Activated gamma-delta T cell treated with Interleukin-2 at 50 U/mL for 16 hours (primary cell): ENCODE measurements at regions not wholly inside any gene's neighbourhood (a gene's known extent, or its start where the extent isn't known, plus 50 kb on each side); places are given as distances from the start of the nearest gene placed in this dataset.

Experiments used
- DNase-seq: peaks from one replicate; pipeline ENCODE4 v3.0.0-alpha.2; 2020

DNA sequence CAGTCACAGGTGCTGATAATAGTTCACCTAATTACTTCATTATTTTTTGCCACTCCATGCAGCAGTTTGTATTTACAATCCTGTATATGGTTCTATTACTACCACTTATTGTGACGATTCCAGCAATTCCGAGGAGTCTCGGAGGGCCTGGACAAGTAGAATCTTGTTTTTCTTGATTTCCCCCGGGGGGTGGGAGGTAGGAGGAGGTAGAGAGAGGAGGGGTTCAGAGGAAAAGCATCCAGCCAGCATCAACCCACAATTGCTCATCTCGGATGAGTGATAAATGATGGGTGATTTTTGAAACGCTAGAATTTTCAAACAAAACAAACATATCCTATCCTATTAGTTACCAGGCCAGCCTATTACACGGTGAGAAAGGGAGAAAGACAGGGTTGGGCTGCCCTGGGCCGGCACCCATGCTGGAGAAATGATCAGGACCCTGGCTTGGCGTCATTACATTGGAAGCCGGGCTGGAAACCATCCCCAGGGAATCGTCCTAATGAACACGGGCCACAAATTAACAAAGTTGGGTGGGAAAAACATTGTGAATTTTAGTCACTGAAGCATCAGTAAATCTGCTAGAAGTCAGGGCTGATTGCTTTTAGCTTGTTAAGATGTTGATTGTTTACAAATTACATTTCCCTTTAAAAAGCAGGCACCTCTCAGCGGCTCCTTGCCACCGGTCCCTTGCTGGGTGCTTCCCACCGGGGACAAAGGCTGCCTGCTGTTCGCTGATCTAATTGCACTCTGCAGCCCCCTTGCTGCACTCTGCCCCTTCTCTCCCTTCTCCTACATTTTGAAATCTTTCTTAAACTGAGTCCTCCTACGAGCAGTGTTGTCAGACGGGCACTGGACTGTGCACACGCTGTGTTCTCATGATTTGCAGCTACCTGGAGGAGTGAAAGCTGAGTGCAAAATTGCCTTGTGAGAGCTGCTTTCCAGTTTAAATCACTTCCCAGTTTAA is 95.5 kb downstream of the FAM204A start:
- DNase-seq, result no peak

- DNase-seq, result no peak
Measured at GRCh38 chr10:118243907-118244306, 98.2 kb downstream of the FAM204A start.

- DNase-seq, result peak; percentile 58
Measured at GRCh38 chr10:118241229-118242137, 100.6 kb downstream of the FAM204A start.

GRCh38 chr10:118239236-118239630 is 102.9 kb downstream of the FAM204A start:
- DNase-seq, result no peak

DNA sequence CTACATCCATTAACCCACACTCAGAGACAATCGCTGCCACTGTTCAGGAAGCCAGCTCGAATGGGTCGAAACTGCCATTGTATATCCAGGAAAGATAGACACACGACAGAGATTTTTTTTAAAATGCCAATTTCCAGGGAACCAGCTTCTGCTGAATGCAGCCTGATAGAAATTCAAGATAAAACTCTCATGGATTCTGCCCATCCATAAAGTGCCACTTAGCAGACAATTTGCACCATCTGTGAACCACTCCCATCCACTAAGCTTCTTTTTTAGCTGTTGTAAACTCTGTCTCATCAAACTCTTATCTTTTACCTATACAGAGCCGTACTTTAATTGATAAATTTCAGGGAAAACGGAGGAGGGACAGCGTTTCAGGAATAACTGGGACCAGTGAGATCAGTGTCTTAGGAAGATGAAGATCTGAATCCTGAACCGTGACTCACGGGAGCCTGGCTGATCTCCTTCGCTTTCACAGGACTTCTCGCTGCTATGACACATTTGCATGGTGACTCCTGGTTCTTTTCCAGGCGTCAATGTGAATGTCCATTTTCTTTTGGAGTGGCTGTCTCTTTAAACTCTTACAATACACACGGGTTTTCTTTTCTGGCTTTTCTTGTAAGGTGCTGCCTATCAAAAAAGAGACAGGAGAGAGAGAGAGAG is 103.4 kb downstream of the FAM204A start:
- no peak for DNase-seq

DNA sequence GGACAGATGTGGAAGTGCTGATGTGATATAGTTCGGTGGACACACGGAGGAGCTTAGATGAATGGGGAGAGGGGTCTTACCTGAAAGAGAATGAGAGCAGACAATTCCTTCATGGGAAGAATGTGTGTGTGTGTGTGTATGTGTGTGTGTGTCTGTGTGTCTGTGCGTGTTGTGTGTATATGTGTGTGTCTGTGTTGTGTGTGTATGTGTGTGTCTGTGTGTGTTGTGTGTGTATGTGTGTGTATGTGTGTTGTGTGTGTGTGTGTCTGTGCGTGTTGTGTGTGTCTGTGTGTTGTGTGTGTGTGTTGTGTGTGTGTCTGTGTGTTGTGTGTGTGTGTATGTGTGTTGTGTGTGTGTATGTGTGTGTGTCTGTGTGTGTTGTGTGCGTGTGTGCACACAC is 104.2 kb downstream of the FAM204A start:
- no peak for DNase-seq

GRCh38 chr10:118234683-118235082 is 107.4 kb downstream of the FAM204A start:
- no peak for DNase-seq

- DNase-seq, result no peak
Measured at GRCh38 chr10:118220346-118220850, 121.7 kb downstream of the FAM204A start.

- DNase-seq, result no peak
Measured at GRCh38 chr10:118218562-118218961, 123.6 kb downstream of the FAM204A start.

DNA sequence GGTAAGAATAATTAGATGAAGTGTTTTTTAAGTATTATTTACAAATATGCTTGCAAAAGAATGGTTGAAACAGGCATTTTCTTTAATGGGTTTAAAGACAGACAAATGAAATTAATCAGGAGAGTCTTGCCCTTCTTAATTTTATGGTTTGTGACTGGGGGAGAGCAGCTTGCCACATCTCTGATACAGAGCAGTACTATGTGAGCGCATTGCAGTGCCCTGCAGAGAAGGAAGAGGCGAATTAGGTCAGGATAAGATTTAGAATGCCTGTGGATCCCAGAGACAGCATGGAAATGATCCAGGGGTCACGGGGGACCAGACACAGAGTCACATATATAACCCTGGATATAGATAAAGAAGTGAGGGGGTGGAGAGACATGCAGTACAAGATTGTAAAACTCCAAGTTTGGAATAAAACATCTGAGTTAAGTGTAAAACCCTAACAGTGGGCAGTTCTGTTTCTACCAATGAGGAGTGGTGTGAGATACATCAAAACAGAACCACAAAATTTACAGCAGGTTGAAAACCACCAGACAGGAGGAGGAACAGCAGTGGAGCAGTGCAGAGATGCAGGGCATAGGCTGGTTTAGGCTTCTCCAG is 125.5 kb downstream of the FAM204A start:
- DNase-seq, result no peak

DNA sequence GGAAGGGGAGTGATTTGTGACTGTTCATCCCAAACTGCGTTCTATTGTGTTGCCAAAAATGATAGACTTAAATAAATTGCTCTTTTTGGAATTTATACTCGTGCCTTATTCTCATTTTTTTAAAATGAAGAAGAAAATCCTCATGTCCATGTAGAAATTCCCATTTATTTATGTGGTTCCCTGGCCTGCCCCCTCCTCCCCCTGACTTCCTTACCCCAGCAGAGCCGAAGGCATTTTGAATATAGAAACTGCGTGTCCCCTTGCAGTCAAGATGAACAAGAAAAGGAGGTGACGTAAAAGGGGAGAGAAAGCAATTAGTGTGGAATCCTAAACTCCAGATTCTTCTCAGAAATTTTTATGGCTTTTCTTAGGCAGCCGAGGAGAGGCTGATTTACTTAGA is 126.1 kb downstream of the FAM204A start:
- no peak for DNase-seq

DNA sequence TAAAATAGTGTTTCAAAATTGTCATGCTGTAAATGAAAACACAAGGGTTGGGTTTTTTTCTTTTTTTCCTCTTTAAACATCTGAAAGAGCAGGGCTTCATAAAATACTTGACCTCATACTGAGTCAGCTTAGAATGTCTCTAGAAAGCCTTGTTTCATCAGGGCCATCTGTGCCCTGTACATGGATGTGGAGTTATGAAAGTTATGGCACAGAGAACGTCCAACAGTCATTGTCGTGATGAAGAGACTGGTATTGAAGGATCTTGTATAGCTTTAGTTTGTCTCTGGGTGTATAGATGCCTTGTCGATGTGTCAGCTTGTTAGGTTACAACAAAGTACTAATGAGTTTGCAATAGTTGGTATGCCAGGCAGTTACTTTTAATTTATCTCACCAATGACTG is 127.3 kb downstream of the FAM204A start:
- no peak for DNase-seq

DNA sequence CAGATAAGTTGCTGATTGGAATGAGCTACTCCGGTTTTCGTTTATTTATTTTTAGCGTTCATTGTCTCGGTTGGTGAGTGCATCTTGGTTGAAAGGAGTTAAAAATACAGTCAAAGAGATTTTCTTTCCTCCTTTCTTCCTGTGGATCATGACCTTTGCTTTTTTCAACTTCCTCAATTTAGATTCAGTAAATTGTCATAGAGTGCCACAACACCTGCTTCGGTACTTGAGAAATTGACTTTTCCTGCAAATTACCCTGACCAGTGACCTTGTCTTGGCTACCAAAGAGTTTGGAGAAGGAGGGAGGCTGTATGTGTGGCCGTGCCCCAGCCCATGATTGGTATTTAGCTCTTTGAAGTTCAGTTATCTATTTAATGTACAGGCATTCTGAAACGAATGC is 128.7 kb downstream of the FAM204A start:
- no peak for DNase-seq

GRCh38 chr10:118210276-118210675 is 131.8 kb downstream of the FAM204A start:
- no peak for DNase-seq

DNA sequence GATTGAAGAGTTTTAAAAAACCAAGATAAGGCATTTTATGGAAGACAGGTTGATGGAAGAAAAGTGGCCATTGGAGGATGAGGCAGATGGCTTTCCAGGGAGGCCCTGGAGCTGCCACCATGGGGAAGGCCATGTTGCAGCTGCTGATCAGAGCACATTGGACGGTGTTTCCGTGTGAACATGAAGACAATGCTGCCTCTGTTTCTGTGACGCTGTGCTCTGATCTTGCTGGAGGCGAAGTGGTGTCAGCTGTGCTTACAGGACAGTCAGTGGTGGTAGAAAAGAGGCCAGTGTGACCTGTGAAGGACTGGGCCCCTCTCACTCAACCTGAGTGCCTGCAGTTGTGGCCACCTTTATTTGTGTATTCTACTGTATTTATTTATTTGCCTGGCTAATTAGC is 132.9 kb downstream of the FAM204A start:
- no peak for DNase-seq

DNA sequence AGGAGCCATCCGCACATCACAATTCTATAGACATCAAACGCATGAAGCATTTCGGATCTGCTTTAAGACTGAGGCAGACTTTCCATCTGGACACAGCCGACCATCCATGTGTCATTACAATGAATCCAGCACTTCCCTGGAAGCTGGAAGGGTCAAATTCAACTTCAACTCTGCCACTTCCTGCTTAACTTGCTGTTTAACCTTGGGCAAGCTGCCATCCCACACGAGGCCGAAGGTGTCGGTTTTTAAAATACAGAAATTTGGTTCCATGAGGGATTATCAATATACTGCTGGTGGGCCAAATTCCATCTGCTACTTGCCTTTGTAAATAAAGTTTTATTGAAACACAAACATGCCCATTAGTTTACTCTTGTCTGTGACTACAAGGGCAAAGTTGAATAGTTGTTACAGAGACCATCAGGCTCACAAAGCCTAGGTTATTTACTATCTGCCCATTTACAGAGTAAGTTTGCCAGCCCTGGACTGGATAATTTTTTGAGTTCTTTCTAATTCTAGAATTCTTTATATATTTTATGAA is 134.6 kb downstream of the FAM204A start:
- no peak for DNase-seq

- no peak for DNase-seq
Measured at GRCh38 chr10:118204292-118204943, 137.7 kb downstream of the FAM204A start.

DNA sequence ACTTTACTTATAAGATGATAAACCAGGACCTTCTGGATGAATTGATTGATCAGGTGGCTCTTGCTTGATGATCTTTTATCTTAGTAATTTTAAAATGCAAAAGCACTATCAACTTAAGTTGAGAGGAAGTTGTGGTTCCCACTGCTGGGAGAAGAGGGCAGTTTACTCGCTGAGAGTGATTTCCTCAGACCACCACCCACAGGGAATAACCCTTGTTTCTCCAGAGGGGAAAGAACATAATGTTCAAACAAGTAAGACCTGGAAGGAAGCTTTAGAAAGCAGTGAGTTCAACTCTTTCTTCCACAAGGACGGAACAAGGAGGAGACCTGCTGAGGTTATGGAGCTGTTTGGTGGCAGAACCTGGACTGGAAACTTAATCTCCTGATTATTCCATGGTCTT is 138.7 kb downstream of the FAM204A start:
- DNase-seq, result no peak

- DNase-seq, result no peak
Measured at GRCh38 chr10:118195729-118196128, 146.4 kb downstream of the FAM204A start.

DNA sequence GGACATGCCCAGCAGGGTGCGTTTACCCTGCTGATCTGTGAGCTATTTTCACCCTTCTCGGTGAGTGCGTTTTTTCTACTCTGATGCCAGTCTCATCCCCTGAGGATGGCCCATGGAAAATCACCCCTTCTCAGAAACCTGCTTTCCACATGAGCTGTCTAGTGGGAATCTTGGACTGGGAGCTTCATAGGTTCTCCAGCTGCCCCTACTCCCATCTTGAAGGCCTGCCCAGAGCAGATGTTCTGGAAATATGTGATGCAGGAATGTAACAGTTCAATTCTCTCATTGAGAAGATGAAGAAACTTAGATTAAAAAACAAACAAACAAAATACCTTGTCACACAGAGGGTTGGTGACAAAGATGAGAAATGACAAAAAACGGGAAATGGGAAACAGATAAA is 146.9 kb upstream of the RAB11FIP2 start:
- DNase-seq, result no peak

DNA sequence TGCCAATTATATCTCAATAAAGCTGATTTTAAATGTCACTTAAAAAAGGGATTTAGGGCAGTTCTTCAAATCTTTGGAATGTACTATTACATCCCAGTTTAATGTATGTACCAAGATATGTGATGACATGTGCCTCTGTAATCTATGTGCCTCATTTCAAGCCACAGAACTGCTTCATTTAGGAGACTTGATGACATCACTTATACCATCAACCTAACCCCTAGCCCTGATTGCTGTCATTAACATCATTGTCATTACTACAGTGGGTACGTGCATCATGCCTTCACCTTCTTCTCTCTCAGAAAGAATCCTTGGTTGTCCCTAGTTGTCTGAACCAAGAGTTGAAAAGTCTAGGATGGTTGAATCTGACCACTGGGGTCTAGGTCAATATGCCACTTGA is 134.3 kb upstream of the RAB11FIP2 start:
- DNase-seq, result no peak

DNA sequence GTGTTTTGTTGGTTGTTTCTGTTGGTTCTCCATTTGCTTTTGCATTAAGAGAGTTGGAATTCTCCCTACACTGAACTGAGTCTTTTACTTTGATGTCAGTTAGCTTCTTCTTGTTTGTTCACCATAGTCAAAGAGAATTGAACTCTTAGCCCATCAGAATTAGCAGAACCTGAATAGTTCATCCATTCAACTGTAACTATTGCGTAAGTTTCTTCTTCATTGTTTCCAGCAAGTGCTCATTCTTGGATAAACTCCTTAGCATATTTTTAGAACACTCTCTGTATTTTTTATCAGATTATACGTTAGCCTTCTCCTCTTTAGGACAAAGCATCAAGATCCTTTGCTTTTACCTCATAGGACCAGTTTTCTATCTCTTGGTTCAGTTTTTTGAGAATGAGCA is 128.4 kb upstream of the RAB11FIP2 start:
- DNase-seq, result no peak
